Keratinocyte (primary cell): ENCODE measurements at regions not wholly inside any gene's neighbourhood (a gene's known extent, or its start where the extent isn't known, plus 50 kb on each side); places are given as distances from the start of the nearest gene placed in this dataset.

Experiments used
- DNase-seq: peaks from one replicate; pipeline ENCODE4 v3.0.0-alpha.2; 2011; ENCODE audit warnings: low read depth, missing footprints, low spot score
- FAIRE-seq: peaks from 2 replicates; lab custom pipeline; 2011; peaks lifted over from hg19 to GRCh38; lab: Jason Lieb, UNC
- H2AFZ ChIP-seq: 2 replicates; pipeline ENCODE4 v1.6.0; 2012; ENCODE audit warnings: low read length, control low read depth, inconsistent platforms; ENCODE audit not compliant: control insufficient read depth
- H3K27ac ChIP-seq: 2 replicates; pipeline ENCODE4 v1.5.1; 2011; ENCODE audit warnings: low read length; ENCODE audit not compliant: control insufficient read depth, insufficient read depth
- H3K27me3 ChIP-seq: 3 replicates; pipeline ENCODE4 v1.6.0; 2011; ENCODE audit warnings: low read length; ENCODE audit not compliant: control insufficient read depth, insufficient read depth; ENCODE audit errors: extremely low read depth
- H3K36me3 ChIP-seq, 2 experiments: 2 replicates in 1 of 2; 3 replicates in 1 of 2; pipeline ENCODE4 v1.5.1; 2011; ENCODE audit warnings: low read length in 2 of 2, mild to moderate bottlenecking in 1 of 2; ENCODE audit not compliant: control insufficient read depth in 2 of 2, insufficient read depth in 2 of 2; ENCODE audit errors: extremely low read depth in 1 of 2
- H3K4me1 ChIP-seq: 3 replicates; pipeline ENCODE4 v1.5.1; 2011; ENCODE audit warnings: low read length; ENCODE audit not compliant: control insufficient read depth, insufficient read depth; ENCODE audit errors: extremely low read depth
- H3K4me2 ChIP-seq: 3 replicates; pipeline ENCODE4 v1.6.0; 2011; ENCODE audit warnings: low read depth, low read length; ENCODE audit not compliant: control insufficient read depth, insufficient read depth; ENCODE audit errors: extremely low read depth
- H3K4me3 ChIP-seq, 3 experiments: fragments of 200-600 bp in 1 of 3; sonication (generic) in 1 of 3; 2 replicates in 2 of 3; 3 replicates in 1 of 3; pipeline ENCODE4 v1.5.1; 2011 to 2016; ENCODE audit warnings: low read length in 3 of 3, mild to moderate bottlenecking in 3 of 3, control low read depth in 2 of 3, inconsistent platforms in 1 of 3, low read depth in 1 of 3, mixed read lengths in 1 of 3, mixed run types in 1 of 3, moderate library complexity in 1 of 3; ENCODE audit not compliant: control insufficient read depth in 2 of 3, insufficient read depth in 2 of 3; ENCODE audit errors: extremely low read depth in 1 of 3
- H3K79me2 ChIP-seq: 2 replicates; pipeline ENCODE4 v1.6.0; 2012; ENCODE audit warnings: low read length; ENCODE audit not compliant: control insufficient read depth, insufficient read depth
- H3K9ac ChIP-seq: 3 replicates; pipeline ENCODE4 v1.6.0; 2011; ENCODE audit warnings: low read length; ENCODE audit not compliant: control insufficient read depth, insufficient read depth; ENCODE audit errors: extremely low read depth
- H3K9me1 ChIP-seq: 3 replicates; pipeline ENCODE4 v1.6.0; 2011; ENCODE audit warnings: low read length; ENCODE audit not compliant: control insufficient read depth, insufficient read depth; ENCODE audit errors: extremely low read depth
- H3K9me3 ChIP-seq: 2 replicates; pipeline ENCODE4 v1.5.1; 2012; ENCODE audit warnings: low read depth, low read length; ENCODE audit not compliant: control insufficient read depth
- H4K20me1 ChIP-seq: 3 replicates; pipeline ENCODE4 v1.6.0; 2011; ENCODE audit warnings: low read length; ENCODE audit not compliant: control insufficient read depth, insufficient read depth; ENCODE audit errors: extremely low read depth
- EZH2 ChIP-seq: IDR thresholded peaks from one replicate; pipeline ENCODE4 v1.6.1; 2012; ENCODE audit warnings: inconsistent platforms, mild to moderate bottlenecking, low read length, moderate library complexity
- dilution Hi-C: fragments of 300-500 bp; cut with MboI; formaldehyde crosslinking; loops from one replicate; pipeline ENCODE4 v1.7.0; 2020; ENCODE audit warnings: low sequenced_read_pairs; ENCODE audit not compliant: extremely low pct_ligation_motif_present
- TF ChIP-seq, protein P1 (sequence below), 3 experiments: IDR thresholded peaks in 1 of 3; conservative IDR thresholded peaks in 1 of 3; optimal IDR thresholded peaks in 1 of 3; 2 replicates in 2 of 3; 3 replicates in 1 of 3; pipeline versions ENCODE3 to v1.5.1; 2011; ENCODE audit warnings: low read length in 3 of 3, mild to moderate bottlenecking in 3 of 3, moderate library complexity in 2 of 3, control low read depth in 1 of 3, inconsistent platforms in 1 of 3; ENCODE audit not compliant: insufficient read depth in 2 of 3; ENCODE audit errors: extremely low read depth in 1 of 3

GRCh38 chr12:105813201-105813600 is 325.6 kb downstream of the NUAK1 start:
- H3K9me3 ChIP-seq, result no peaks in the 10 kb centered on the region
- no peak for TF ChIP-seq EZH2
- TF ChIP-seq, protein P1, sequence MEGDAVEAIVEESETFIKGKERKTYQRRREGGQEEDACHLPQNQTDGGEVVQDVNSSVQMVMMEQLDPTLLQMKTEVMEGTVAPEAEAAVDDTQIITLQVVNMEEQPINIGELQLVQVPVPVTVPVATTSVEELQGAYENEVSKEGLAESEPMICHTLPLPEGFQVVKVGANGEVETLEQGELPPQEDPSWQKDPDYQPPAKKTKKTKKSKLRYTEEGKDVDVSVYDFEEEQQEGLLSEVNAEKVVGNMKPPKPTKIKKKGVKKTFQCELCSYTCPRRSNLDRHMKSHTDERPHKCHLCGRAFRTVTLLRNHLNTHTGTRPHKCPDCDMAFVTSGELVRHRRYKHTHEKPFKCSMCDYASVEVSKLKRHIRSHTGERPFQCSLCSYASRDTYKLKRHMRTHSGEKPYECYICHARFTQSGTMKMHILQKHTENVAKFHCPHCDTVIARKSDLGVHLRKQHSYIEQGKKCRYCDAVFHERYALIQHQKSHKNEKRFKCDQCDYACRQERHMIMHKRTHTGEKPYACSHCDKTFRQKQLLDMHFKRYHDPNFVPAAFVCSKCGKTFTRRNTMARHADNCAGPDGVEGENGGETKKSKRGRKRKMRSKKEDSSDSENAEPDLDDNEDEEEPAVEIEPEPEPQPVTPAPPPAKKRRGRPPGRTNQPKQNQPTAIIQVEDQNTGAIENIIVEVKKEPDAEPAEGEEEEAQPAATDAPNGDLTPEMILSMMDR (optimal IDR thresholded peaks at IDR 0.05 in 1 of 3, IDR thresholded peaks at IDR 0.05 in 1 of 3, conservative IDR thresholded peaks at IDR 0.05 in 1 of 3; ENCODE audit: extremely low read depth in 1 of 3, insufficient read depth in 2 of 3, low read length in 3 of 3), result no peak
- H4K20me1 ChIP-seq, result no peaks in the 10 kb centered on the region
- H3K4me1 ChIP-seq, result no peaks in the 10 kb centered on the region
- DNase-seq (no peak), FAIRE-seq (no peak)
- no peaks in the 10 kb centered on the region for H3K36me3 ChIP-seq
- H2AFZ ChIP-seq, result no peak overlapping the region
- no peaks in the 10 kb centered on the region for H3K27me3 ChIP-seq
- no peak overlapping the region for H3K4me2 ChIP-seq
- H3K27ac ChIP-seq, result no peak overlapping the region
- no peak overlapping the region for H3K9ac ChIP-seq
- no peaks in the 10 kb centered on the region for H3K79me2 ChIP-seq
- dilution Hi-C loops, result no loop called here
- no peak overlapping the region for H3K4me3 ChIP-seq
- H3K9me1 ChIP-seq, result no peaks in the 10 kb centered on the region

- Histone ChIP-seq H3K4me3 (no peak overlapping the region), H3K27me3 (no peaks in the 10 kb centered on the region), H3K4me2 (no peak overlapping the region), H2AFZ (no peak overlapping the region), H3K9me3 (no peaks in the 10 kb centered on the region), H3K79me2 (no peaks in the 10 kb centered on the region), H3K9me1 (no peaks in the 10 kb centered on the region), H4K20me1 (no peaks in the 10 kb centered on the region), H3K9ac (no peak overlapping the region), H3K27ac (no peak overlapping the region), H3K36me3 (no peaks in the 10 kb centered on the region), H3K4me1 (no peaks in the 10 kb centered on the region)
- FAIRE-seq, result no peak
- dilution Hi-C loops, result no loop called here
- TF ChIP-seq, protein P1 (optimal IDR thresholded peaks at IDR 0.05 in 1 of 3, IDR thresholded peaks at IDR 0.05 in 1 of 3, conservative IDR thresholded peaks at IDR 0.05 in 1 of 3; ENCODE audit: extremely low read depth in 1 of 3, insufficient read depth in 2 of 3, low read length in 3 of 3), result no peak
- no peak for TF ChIP-seq EZH2
- DNase-seq, result no peak
Observed at GRCh38 chr12:105814283-105814682, 324.5 kb downstream of the NUAK1 start.
